BLaER1 treated with 17β-estradiol and CSF1 and Interleukin-3, amounts not matched to agents 10 nM and 100 nM (cell line): ENCODE measurements at regions not wholly inside any gene's neighbourhood (a gene's known extent, or its start where the extent isn't known, plus 50 kb on each side); places are given as distances from the start of the nearest gene placed in this dataset.
"Not testable (repeated sequence)": the region's sequence is repeated elsewhere in the genome, so short reads cannot be mapped to it uniquely, and the experiment has no call there.

Experiments
- H3K27ac ChIP-seq, 11 experiments: shearing (Covaris generic); formaldehyde crosslinking; 2 replicates each; pipeline ENCODE4 v1.8.1; 2022
- H3K27me3 ChIP-seq, 11 experiments: shearing (Covaris generic); formaldehyde crosslinking; 2 replicates each; pipeline ENCODE4 v1.8.1; 2022
- H3K36me3 ChIP-seq, 11 experiments: shearing (Covaris generic); formaldehyde crosslinking; 2 replicates each; pipeline ENCODE4 v1.8.1; 2022
- H3K4me1 ChIP-seq, 10 experiments: shearing (Covaris generic); formaldehyde crosslinking; 2 replicates each; pipeline ENCODE4 v1.8.1; 2022
- H3K4me2 ChIP-seq, 11 experiments: shearing (Covaris generic); formaldehyde crosslinking; 2 replicates each; pipeline ENCODE4 v1.8.1; 2022
- H3K4me3 ChIP-seq, 10 experiments: shearing (Covaris generic); formaldehyde crosslinking; 2 replicates each; pipeline ENCODE4 v1.8.1; 2022
- H3K9ac ChIP-seq, 11 experiments: shearing (Covaris generic); formaldehyde crosslinking; 2 replicates each; pipeline ENCODE4 v1.8.1; 2022
- H3K9me3 ChIP-seq, 11 experiments: shearing (Covaris generic); formaldehyde crosslinking; replicated peaks in 1 of 11; 2 replicates each; pipeline ENCODE4 v1.8.1; 2022
- H4K20me1 ChIP-seq, 11 experiments: shearing (Covaris generic); formaldehyde crosslinking; 2 replicates each; pipeline ENCODE4 v1.8.1; 2022
- Cebpa-rat ChIP-seq, 11 experiments: shearing (Covaris generic); IDR thresholded peaks; 2 replicates each; pipeline ENCODE4 v1.8.1; 2022

DNA sequence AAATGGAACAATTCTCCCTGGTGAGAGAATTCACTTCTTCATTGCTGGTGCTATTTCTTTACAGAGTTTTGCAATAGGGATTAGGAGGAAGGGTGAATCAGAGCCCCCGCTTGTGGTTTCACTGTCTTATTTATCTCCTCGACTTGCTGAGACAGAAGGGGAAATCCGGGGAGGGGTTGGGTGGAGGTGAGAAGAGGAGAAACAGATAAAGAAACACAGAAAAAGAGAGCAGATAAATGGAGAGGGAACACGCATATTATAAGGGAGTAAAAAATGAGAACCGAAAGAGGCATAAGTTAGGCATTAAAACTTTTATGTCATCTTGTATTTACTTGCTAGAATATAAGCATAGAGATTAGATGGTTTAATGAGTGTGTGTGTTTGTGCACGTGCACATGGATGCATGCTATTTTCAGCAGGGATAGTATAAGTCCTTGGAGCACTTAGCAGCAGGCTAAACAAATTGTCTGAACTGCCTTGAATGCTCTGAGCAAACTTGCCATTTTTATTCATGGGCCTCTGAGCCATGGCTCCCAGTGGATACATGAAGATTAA lies 105.0 kb downstream of the OLIG3 start:
- Histone ChIP-seq H3K9ac (peak overlapping the region; percentile 22 to 84 (median 78); a peak in 20 of 22 replicates), H3K4me2 (peak overlapping the region; percentile 73 to 93 (median 84)), H4K20me1 (no peaks in the 10 kb centered on the region), H3K4me1 (peaks cover 30 to 88% (median 63%) of the 10 kb centered on the region in 10 experiments), H3K4me3 (peak overlapping the region in 7 of 10 experiments; percentile 1 to 43 (median 22); a peak in 10 of 20 replicates), H3K27me3 (no peaks in the 10 kb centered on the region), H3K36me3 (no peaks in the 10 kb centered on the region), H3K9me3 (peaks cover under 1 to 35% (median 27%) of the 10 kb centered on the region in 11 experiments; a peak in 20 of 22 replicates), H3K27ac (peak overlapping the region; percentile 55 to 98 (median 95); a peak in 21 of 22 replicates)
- peak in 10 of 11 experiments; percentile 61 to 95 (median 92); a peak in 18 of 22 replicates for TF ChIP-seq Cebpa-rat (IDR thresholded peaks at IDR 0.05)

DNA sequence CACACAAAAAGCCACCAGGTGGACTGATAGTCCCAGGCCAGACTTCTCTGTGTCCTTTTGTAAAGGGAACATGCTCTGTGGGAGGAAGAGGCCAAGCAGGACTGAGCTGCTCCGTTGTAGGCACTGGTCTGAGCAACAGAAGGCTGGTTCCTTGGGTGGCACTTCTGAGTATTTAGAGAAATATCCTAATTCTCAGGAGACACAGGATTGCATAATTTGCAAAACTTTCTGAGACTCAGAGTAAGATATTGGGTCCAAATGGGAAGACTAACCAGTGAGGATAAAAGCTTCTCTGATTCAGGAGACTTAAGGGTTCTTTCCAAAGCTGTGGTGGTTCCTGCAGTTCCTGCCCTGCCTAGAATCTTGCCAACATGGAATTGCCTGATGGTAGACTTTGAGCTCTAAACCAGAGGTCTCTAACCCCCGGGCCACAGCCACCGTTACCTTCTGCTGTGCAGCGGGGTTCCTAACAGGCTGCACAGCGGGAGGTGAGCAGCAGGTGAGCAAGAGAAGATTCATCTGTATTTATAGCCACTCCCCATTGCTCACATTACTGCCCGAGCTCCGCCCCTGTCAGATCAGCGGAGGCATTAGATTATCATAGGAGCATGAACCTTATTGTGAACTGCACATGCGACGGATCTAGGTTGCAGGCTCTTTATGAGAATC lies 107.0 kb downstream of the OLIG3 start:
- Histone ChIP-seq H3K36me3 (no peaks in the 10 kb centered on the region), H3K4me1 (peaks cover 30 to 74% (median 57%) of the 10 kb centered on the region in 10 experiments), H4K20me1 (no peaks in the 10 kb centered on the region), H3K9me3 (peaks cover 0 to 45% (median 33%) of the 10 kb centered on the region in 11 experiments; a peak in 20 of 22 replicates), H3K27ac (peak overlapping the region in 10 of 11 experiments; percentile 47 to 98 (median 95); a peak in 20 of 22 replicates), H3K27me3 (no peaks in the 10 kb centered on the region), H3K4me2 (peak overlapping the region in 9 of 11 experiments; percentile 80 to 93 (median 84); a peak in 16 of 22 replicates), H3K4me3 (peak overlapping the region in 3 of 10 experiments; percentile 15 to 52 (median 19); a peak in 4 of 20 replicates), H3K9ac (peak overlapping the region in 4 of 11 experiments; percentile 5 to 84 (median 51); a peak in 4 of 22 replicates)
- no peak for TF ChIP-seq Cebpa-rat (IDR thresholded peaks at IDR 0.05)

DNA sequence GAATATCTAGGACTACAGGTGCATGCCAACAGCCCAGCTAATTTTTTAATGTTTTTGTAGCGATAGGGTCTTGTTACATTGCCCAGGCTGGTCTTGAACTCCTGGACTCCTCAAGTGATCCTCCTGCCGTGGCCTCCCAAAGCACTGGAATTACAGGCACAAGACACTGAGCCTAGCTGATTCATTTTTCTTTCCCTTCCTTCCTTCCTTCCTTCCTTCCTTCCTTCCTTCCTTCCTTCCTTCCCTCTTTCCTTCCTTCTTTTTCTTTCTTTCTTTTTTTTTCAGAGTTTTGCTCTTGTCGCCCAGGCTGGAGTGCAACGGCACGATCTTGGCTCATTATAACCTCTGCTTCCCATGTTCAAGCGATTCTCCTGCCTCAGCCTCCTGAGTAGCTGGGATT lies 110.9 kb downstream of the OLIG3 start:
- H3K4me1 ChIP-seq: peaks cover 6 to 35% (median 23%) of the 10 kb centered on the region in 10 experiments
- peaks cover 25 to 71% (median 54%) of the 10 kb centered on the region in 11 experiments for H3K9me3 ChIP-seq
- not testable (repeated sequence) for H3K36me3 ChIP-seq, H3K27ac ChIP-seq, H3K4me3 ChIP-seq, H3K9ac ChIP-seq, H4K20me1 ChIP-seq, H3K27me3 ChIP-seq, H3K4me2 ChIP-seq

DNA sequence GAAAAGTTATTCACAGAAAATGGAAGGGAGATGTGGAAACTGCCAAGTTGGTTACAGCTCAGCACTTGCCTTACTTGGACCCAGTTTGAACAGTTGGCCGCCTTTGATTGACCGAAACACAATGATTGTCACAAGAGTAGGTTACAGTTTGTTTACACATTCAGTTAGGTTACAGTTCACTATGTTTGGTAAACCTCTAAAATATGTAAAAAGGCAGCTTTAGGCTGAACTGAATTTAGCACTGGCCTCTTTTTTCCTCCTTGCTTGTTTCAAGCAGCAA lies 116.2 kb downstream of the OLIG3 start:
- H4K20me1 ChIP-seq: no peaks in the 10 kb centered on the region
- H3K27ac ChIP-seq: no peak overlapping the region
- H3K9ac ChIP-seq: no peak overlapping the region
- no peaks in the 10 kb centered on the region for H3K27me3 ChIP-seq
- H3K4me2 ChIP-seq: no peak overlapping the region
- H3K4me1 ChIP-seq: no peaks in the 10 kb centered on the region
- H3K4me3 ChIP-seq: no peak overlapping the region
- no peak for TF ChIP-seq Cebpa-rat (IDR thresholded peaks at IDR 0.05)
- no peaks in the 10 kb centered on the region; a peak in 2 of 22 replicates for H3K36me3 ChIP-seq
- peaks cover 33 to 58% (median 47%) of the 10 kb centered on the region in 11 experiments for H3K9me3 ChIP-seq

DNA sequence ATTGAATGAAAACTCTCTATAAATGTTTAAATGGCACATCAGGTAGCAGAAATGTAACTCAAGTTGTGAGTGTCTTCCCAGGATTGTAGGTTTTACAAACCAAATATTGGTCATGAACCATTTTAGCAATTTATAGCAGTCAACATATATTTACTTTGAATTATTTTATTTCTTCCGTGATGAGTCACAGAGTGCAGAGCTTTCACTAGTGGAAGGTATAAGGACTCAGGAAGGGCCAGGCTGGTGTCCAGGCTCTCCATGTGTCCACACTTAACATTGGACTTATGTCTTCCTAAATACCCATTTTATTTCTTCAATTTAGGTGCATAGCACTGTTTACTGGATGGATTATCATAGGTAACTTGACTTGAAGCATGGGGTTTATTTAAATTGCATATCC lies 120.9 kb downstream of the OLIG3 start:
- peaks cover 0 to 20% (median 14%) of the 10 kb centered on the region in 10 experiments; a peak in 15 of 20 replicates for H3K4me1 ChIP-seq
- no peak for TF ChIP-seq Cebpa-rat (IDR thresholded peaks at IDR 0.05)

DNA sequence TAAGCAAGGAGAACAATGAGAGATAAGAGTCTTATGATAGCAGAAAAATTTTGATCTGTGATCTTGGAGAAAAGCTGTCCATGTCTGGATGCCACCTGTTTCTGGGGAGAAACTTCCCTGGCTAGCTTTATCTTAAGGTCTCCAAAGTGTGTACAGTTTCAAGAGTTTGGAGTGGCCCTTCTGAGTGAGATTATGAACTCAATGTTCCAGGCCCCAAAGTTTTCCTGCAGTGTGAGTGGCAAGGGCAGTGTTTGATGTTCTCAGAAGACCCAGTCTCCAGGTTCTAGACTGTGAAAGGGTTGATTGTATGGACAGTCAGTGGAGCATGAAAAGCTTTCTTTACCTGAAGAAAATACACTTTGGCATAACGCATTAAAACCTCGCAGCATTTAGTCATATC lies 121.7 kb downstream of the OLIG3 start:
- H3K4me3 ChIP-seq: no peak overlapping the region
- no peaks in the 10 kb centered on the region for H4K20me1 ChIP-seq
- H3K9me3 ChIP-seq: peaks cover 11 to 19% (median 16%) of the 10 kb centered on the region in 11 experiments; a peak in 21 of 22 replicates
- no peak for TF ChIP-seq Cebpa-rat (IDR thresholded peaks at IDR 0.05)
- peaks cover 0 to 20% (median 14%) of the 10 kb centered on the region in 10 experiments; a peak in 15 of 20 replicates for H3K4me1 ChIP-seq
- no peak overlapping the region for H3K4me2 ChIP-seq
- no peaks in the 10 kb centered on the region for H3K27me3 ChIP-seq
- H3K36me3 ChIP-seq: no peaks in the 10 kb centered on the region; a peak in 2 of 22 replicates
- H3K27ac ChIP-seq: no peak overlapping the region
- H3K9ac ChIP-seq: no peak overlapping the region

More for the DNA sequence above, 120.9 kb downstream of the OLIG3 start:
- H3K27ac ChIP-seq: no peak overlapping the region
- H3K4me2 ChIP-seq: no peak overlapping the region
- H3K9me3 ChIP-seq: peaks cover 18 to 27% (median 23%) of the 10 kb centered on the region in 11 experiments
- no peak overlapping the region for H3K9ac ChIP-seq
- no peaks in the 10 kb centered on the region; a peak in 2 of 22 replicates for H3K36me3 ChIP-seq
- no peak overlapping the region for H3K4me3 ChIP-seq
- no peaks in the 10 kb centered on the region for H3K27me3 ChIP-seq
- no peaks in the 10 kb centered on the region for H4K20me1 ChIP-seq

DNA sequence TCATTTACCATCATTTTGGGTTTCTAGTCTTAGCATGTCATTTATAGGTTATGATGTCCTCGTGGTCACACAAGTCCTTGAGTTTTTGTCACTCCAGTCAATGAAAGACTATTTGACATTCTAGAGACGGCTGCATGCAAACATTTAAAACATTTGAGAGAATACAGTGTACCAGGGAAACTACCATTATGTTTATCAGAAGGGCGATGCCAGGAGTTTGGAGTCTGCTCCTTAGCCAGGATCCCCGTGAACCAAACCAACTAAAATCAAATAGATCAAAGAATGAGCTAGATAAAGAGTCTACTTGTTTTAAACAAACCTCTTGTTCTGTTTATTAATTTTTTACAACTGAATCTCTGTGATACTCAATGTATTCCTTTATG lies 122.6 kb downstream of the OLIG3 start:
- Histone ChIP-seq H3K9me3 (peaks cover 2 to 10% (median 7%) of the 10 kb centered on the region in 11 experiments; a peak in 13 of 22 replicates), H4K20me1 (no peaks in the 10 kb centered on the region), H3K4me1 (peaks cover 0 to 20% (median 14%) of the 10 kb centered on the region in 10 experiments; a peak in 15 of 20 replicates), H3K9ac (no peak overlapping the region), H3K4me3 (no peak overlapping the region), H3K36me3 (no peaks in the 10 kb centered on the region; a peak in 1 of 22 replicates), H3K27ac (peak overlapping the region in 3 of 11 experiments; percentile 41 to 67 (median 61); a peak in 3 of 22 replicates), H3K4me2 (peak overlapping the region in 4 of 11 experiments; percentile 27 to 57 (median 48); a peak in 3 of 22 replicates), H3K27me3 (no peaks in the 10 kb centered on the region)
- TF ChIP-seq Cebpa-rat (IDR thresholded peaks at IDR 0.05): no peak

DNA sequence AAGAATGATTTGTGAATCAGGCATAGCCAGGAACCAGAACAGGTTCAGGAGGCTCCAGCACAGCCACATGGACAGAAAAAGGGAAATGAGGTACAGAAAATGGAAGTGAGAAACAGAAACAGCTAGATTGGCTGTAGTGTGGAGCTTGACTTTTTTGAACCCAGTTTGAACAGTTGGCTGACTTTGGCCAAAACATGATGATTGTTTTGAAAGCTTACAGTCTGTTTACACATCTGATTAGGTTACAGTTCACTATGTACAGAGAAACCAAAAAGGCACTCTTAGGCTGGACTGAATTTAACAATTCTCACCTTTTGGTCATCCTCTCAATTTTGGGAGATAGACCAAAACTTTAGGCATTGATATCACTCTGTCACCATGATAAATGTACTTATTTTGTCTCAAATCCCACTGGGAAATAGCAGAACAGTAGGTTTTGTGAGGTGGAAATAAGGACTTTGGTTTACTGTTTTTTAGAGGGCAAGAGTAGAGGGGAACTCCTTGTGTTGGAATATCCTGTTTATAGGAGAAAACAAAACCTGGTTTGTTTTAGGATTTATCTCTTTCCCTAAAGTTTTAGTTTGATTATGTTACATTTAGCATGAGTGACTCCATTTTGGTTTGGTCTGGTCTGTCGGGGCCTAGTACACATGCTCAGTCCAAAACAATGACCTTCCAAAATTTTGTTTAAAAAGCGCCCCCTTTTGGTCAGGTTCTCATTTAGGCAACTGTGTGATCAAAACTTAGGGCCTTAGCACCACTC lies 123.1 kb downstream of the OLIG3 start:
- H3K9me3 ChIP-seq: peaks cover 0 to 4% (median under 1%) of the 10 kb centered on the region in 11 experiments; a peak in 8 of 22 replicates
- peaks cover 0 to 20% (median 14%) of the 10 kb centered on the region in 10 experiments; a peak in 15 of 20 replicates for H3K4me1 ChIP-seq
- peak overlapping the region in 7 of 11 experiments; percentile 1 to 67 (median 38); a peak in 12 of 22 replicates for H3K27ac ChIP-seq
- no peak overlapping the region for H3K4me3 ChIP-seq
- no peaks in the 10 kb centered on the region for H3K27me3 ChIP-seq
- no peaks in the 10 kb centered on the region; a peak in 1 of 22 replicates for H3K36me3 ChIP-seq
- H3K9ac ChIP-seq: 0 out of 22 replicates have a peak overlapping the region, but pooled peaks of 1 of the 11 experiments have one; percentile 25
- H3K4me2 ChIP-seq: peak overlapping the region in 9 of 11 experiments; percentile 6 to 57 (median 37); a peak in 15 of 22 replicates
- H4K20me1 ChIP-seq: no peaks in the 10 kb centered on the region
- no peak for TF ChIP-seq Cebpa-rat (IDR thresholded peaks at IDR 0.05)
